Loucy (cell line): ENCODE measurements at regions not wholly inside any gene's neighbourhood (a gene's known extent, or its start where the extent isn't known, plus 50 kb on each side); places are given as distances from the start of the nearest gene placed in this dataset.

ENCODE experiments used
- EZH2phosphoT487 ChIP-seq: fragments of 200-600 bp; IDR thresholded peaks from 2 replicates; pipeline ENCODE4 v1.6.1; 2018; ENCODE audit warnings: antibody characterized with exemption, mild to moderate bottlenecking, moderate library complexity, borderline replicate concordance
- TF ChIP-seq, protein P1 (sequence below): fragments of 200-600 bp; sonication (generic); conservative IDR thresholded peaks from 2 replicates; pipeline ENCODE4 v1.5.1; 2014; ENCODE audit warnings: mild to moderate bottlenecking, antibody characterized with exemption, low read length

DNA sequence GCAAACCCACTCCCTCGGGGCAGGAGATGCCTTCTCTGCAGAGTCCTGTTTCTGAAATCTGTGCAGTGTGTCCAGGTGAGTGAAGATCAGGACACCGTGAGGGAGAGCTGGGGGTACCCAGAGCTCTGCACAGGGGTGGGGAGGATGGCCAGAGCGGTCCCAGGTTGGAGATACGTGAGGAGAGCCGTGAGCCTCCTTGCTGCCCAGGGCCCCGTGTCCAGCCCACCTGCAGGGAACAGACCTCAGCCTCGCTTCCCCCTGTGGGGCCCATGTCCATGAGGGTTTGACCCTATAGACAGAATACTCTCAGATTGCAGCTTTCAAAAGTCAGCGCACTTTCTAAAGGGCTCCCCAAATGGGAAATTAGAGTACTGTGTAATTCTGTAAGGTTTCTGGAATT lies 66.5 kb upstream of the EN2 start:
- TF ChIP-seq, protein P1, sequence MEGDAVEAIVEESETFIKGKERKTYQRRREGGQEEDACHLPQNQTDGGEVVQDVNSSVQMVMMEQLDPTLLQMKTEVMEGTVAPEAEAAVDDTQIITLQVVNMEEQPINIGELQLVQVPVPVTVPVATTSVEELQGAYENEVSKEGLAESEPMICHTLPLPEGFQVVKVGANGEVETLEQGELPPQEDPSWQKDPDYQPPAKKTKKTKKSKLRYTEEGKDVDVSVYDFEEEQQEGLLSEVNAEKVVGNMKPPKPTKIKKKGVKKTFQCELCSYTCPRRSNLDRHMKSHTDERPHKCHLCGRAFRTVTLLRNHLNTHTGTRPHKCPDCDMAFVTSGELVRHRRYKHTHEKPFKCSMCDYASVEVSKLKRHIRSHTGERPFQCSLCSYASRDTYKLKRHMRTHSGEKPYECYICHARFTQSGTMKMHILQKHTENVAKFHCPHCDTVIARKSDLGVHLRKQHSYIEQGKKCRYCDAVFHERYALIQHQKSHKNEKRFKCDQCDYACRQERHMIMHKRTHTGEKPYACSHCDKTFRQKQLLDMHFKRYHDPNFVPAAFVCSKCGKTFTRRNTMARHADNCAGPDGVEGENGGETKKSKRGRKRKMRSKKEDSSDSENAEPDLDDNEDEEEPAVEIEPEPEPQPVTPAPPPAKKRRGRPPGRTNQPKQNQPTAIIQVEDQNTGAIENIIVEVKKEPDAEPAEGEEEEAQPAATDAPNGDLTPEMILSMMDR: no peak
- TF ChIP-seq EZH2phosphoT487: no peak
